ENCODE measurements at regions not wholly inside any gene's neighbourhood (a gene's known extent, or its start where the extent isn't known, plus 50 kb on each side); places are given as distances from the start of the nearest gene placed in this dataset.

DNA sequence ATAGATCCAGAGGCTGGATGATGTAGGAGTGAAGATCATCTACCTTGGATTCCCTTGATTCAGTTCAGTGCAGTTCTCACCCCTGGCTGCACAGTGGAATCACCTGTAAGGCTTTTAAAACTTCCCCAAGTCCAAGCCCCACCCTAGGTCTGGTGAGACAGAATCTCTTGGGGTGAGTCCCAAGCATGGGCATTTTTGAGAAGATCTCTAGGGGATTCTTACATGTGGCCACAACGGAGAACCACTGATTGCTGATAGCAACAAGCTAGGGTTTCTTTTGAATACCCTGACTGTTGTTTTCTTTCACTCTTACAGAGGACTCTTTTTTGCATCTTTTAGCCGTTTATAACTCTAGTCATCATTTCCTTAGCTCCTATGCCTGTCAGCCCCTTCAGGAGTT, 204.9 kb upstream of the RASGRP1 start:
- TF ChIP-seq, protein P1, sequence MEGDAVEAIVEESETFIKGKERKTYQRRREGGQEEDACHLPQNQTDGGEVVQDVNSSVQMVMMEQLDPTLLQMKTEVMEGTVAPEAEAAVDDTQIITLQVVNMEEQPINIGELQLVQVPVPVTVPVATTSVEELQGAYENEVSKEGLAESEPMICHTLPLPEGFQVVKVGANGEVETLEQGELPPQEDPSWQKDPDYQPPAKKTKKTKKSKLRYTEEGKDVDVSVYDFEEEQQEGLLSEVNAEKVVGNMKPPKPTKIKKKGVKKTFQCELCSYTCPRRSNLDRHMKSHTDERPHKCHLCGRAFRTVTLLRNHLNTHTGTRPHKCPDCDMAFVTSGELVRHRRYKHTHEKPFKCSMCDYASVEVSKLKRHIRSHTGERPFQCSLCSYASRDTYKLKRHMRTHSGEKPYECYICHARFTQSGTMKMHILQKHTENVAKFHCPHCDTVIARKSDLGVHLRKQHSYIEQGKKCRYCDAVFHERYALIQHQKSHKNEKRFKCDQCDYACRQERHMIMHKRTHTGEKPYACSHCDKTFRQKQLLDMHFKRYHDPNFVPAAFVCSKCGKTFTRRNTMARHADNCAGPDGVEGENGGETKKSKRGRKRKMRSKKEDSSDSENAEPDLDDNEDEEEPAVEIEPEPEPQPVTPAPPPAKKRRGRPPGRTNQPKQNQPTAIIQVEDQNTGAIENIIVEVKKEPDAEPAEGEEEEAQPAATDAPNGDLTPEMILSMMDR (IDR thresholded peaks at IDR 0.05; ENCODE audit: insufficient read depth, low read depth, low read length) = no peak
- TF ChIP-seq EZH2 (IDR thresholded peaks at IDR 0.05; ENCODE audit: insufficient read depth, low read length) = no peak
